Retinal pigment epithelial cell (primary cell): ENCODE measurements at regions not wholly inside any gene's neighbourhood (a gene's known extent, or its start where the extent isn't known, plus 50 kb on each side); places are given as distances from the start of the nearest gene placed in this dataset.

Experiments
- DNase-seq: peaks from one replicate; pipeline ENCODE4 v3.0.0-alpha.2; 2010; ENCODE audit warnings: low read depth
- H3K4me3 ChIP-seq: 2 replicates; pipeline ENCODE4 v1.5.1; 2011; ENCODE audit warnings: mild to moderate bottlenecking, low read length, control low read depth, moderate library complexity
- CTCF ChIP-seq: conservative IDR thresholded peaks from 2 replicates; pipeline ENCODE4 v1.5.1; 2011; ENCODE audit warnings: low read depth, low read length, control low read depth, inconsistent platforms

GRCh38 chr3:96086018-96086417, 728.4 kb upstream of the EPHA6 start:
- no peak for DNase-seq
- no peak for TF ChIP-seq CTCF
- no peak overlapping the region for H3K4me3 ChIP-seq

DNA sequence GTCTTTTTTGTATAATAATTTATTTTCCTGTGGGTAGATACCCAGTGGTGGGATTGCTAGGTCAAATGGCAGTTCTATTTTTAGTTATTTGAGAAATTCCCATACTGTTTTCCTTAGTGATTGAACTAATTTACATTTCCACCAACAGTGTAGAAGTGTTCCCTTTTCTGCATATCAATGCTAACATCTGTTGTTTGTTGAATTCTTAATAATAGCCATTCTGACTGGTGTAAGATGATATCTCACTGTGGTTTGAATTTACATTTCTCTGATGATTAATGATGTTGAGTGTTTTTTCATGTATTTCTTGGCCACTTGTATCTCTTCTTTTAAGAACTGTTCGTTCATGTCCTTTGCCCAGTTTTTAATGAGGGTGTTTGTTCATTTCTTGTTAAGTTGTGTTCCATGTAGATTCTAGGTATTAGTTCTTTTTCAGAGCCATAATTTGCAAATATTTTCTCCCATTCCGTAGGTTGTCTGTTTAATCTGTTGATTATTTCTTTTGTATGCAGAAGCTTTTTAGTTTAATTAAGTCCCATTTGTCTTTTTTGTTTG, 713.3 kb upstream of the EPHA6 start:
- TF ChIP-seq CTCF: no peak
- H3K4me3 ChIP-seq: no peak overlapping the region
- DNase-seq: no peak

DNA sequence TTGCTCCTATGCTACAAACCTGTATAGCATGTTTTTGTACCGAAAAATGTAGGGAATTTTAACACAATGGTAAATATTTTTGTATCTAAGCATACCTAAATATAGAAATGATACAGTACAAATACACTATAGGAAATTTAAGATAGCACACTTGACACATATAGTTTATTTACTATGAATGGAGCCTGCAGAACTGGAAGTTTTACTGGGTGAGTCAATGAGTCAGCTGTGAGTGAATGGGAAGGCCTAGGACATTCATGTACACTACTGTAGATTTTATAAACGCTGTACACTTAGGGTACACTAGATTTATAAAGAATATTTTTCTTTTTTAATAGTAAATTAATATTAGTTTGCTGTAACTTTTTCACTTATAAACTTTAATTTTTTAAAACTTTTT, 707.7 kb upstream of the EPHA6 start:
- H3K4me3 ChIP-seq: no peak overlapping the region
- TF ChIP-seq CTCF: no peak
- DNase-seq: no peak
